ENCODE measurements at regions not wholly inside any gene's neighbourhood (a gene's known extent, or its start where the extent isn't known, plus 50 kb on each side); places are given as distances from the start of the nearest gene placed in this dataset.

GRCh38 chr4:187209921-187210613, 486.4 kb upstream of the FAT1 start:
- Histone ChIP-seq H3K9me3 (no peaks in the 10 kb centered on the region), H3K36me3 (no peaks in the 10 kb centered on the region), H3K4me1 (no peaks in the 10 kb centered on the region), H3K4me3 (no peak overlapping the region), H3K27ac (no peak overlapping the region), H4K20me1 (no peaks in the 10 kb centered on the region), H3K9ac (no peak overlapping the region), H3K4me2 (no peak overlapping the region), H3K27me3 (no peaks in the 10 kb centered on the region)
- TF ChIP-seq Cebpa-rat (IDR thresholded peaks at IDR 0.05) = no peak

DNA sequence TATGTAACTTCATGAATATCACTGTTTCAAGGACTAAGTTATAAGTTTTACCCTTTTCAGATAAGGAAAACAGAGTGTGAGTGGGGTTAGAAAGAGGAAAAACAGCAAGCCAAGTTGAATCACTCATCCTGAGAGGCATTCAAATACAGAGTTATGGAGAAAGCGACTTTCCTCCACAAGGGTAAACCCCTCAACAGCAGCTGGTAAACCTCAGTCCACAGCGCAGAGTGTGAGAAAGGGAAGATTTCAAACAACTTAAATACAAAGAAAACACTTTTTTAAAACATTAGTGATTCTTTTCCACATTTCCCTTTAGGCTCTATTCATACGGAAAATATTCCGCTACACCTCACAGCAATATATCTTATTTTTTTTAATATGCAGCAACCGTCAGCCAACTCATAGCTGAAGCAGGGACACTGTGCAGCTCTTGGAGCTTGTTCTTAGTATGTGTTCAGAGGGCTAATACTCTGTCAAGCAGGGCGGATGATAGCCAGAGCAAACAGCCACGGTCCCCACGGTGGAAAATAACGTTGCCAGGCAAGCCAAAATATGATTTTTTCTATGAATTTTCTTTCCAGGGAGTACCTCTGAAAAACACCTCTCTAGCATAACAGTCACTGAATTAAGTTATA, 488.9 kb upstream of the FAT1 start:
- H3K36me3 ChIP-seq = no peaks in the 10 kb centered on the region
- H3K4me3 ChIP-seq = no peak overlapping the region
- H3K4me2 ChIP-seq = no peak overlapping the region
- H3K9me3 ChIP-seq = peaks cover 8% of the 10 kb centered on the region; the same call in 1 of the 2 replicates
- no peaks in the 10 kb centered on the region for H4K20me1 ChIP-seq
- no peak for TF ChIP-seq Cebpa-rat (IDR thresholded peaks at IDR 0.05)
- H3K4me1 ChIP-seq = no peaks in the 10 kb centered on the region
- no peak overlapping the region for H3K9ac ChIP-seq
- no peaks in the 10 kb centered on the region for H3K27me3 ChIP-seq
- H3K27ac ChIP-seq = no peak overlapping the region

DNA sequence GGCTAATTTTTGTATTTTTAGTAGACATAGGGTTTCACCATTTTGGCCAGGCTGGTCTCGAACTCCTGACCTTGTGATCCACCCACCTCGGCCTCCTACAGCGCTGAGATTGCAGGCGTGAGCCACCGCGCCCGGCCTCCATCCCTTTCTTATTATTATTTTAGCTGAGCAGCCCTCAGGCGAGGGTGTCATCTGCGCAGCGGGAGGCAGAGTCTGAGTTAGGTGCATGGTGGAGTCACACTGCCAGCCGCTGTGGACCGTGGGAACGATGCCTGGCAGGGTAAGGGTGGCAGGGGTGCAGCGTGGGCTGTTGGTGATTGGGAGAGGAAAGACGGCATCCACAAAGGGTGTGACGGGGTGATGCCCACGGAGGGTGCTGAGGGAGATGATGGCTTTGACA, 491.8 kb upstream of the FAT1 start:
- Histone ChIP-seq H3K36me3 (no peaks in the 10 kb centered on the region), H3K4me1 (no peaks in the 10 kb centered on the region), H3K4me2 (no peak overlapping the region), H4K20me1 (no peaks in the 10 kb centered on the region), H3K9ac (no peak overlapping the region), H3K9me3 (peaks cover 8% of the 10 kb centered on the region; the same call in 1 of the 2 replicates), H3K4me3 (no peak overlapping the region), H3K27me3 (no peaks in the 10 kb centered on the region), H3K27ac (no peak overlapping the region)
- no peak for TF ChIP-seq Cebpa-rat (IDR thresholded peaks at IDR 0.05)

- H3K27me3 ChIP-seq = no peaks in the 10 kb centered on the region
- H3K9ac ChIP-seq = no peak overlapping the region
- peaks cover 8% of the 10 kb centered on the region; the same call in 1 of the 2 replicates for H3K9me3 ChIP-seq
- H3K36me3 ChIP-seq = no peaks in the 10 kb centered on the region
- no peak overlapping the region for H3K4me2 ChIP-seq
- H3K27ac ChIP-seq = no peak overlapping the region
- no peak overlapping the region for H3K4me3 ChIP-seq
- TF ChIP-seq Cebpa-rat (IDR thresholded peaks at IDR 0.05) = no peak
- H4K20me1 ChIP-seq = no peaks in the 10 kb centered on the region
- no peaks in the 10 kb centered on the region for H3K4me1 ChIP-seq
Measured at GRCh38 chr4:187218705-187219245, 495.1 kb upstream of the FAT1 start.

- H3K9me3 ChIP-seq = no peaks in the 10 kb centered on the region
- no peaks in the 10 kb centered on the region for H3K4me1 ChIP-seq
- no peak overlapping the region for H3K4me3 ChIP-seq
- no peaks in the 10 kb centered on the region for H3K36me3 ChIP-seq
- TF ChIP-seq Cebpa-rat (IDR thresholded peaks at IDR 0.05) = no peak
- no peak overlapping the region for H3K9ac ChIP-seq
- no peaks in the 10 kb centered on the region for H4K20me1 ChIP-seq
- H3K27ac ChIP-seq = no peak overlapping the region
- H3K4me2 ChIP-seq = no peak overlapping the region
- H3K27me3 ChIP-seq = no peaks in the 10 kb centered on the region
Measured at GRCh38 chr4:187224560-187224959, 500.9 kb upstream of the FAT1 start.

DNA sequence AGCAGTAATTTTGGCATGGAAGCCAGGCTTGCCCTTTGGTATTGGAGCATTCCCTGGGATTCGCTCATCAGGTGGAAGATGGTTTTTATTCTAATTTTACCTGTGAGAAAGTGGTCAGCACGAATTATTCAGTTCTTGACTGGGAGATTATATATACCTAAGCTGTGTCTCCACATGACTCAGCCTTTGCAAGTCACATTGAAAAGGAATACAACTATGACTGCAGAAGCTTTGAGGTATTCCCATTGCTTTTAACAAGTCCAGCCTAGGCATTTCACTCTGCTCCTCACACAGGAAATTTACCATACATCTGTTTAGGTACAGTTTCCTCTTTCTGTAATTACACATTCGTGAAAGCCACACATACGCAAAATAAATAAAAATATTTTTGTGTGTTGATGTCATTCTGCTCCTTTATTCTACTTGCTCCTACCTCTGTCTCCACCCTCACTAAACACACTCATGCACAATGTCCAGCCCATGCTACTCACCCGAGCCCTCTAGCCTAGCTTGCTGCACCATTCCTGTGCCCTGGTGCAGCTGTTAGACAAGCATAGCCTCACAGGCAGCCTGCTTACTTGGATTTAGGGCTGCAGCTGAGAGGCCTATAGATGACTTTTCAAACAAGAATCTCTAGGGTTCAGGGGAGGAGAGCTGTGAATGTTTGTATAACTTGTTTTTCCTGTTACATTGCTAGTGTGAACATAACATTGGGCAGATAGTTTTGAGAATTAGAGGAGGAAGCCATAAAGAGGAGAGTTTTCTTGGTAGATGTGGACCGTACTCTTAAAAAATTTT, 504.4 kb upstream of the FAT1 start:
- Histone ChIP-seq H3K9me3 (no peaks in the 10 kb centered on the region), H3K27ac (no peak overlapping the region), H3K9ac (no peak overlapping the region), H3K4me1 (no peaks in the 10 kb centered on the region), H3K36me3 (no peaks in the 10 kb centered on the region), H3K27me3 (no peaks in the 10 kb centered on the region), H4K20me1 (no peaks in the 10 kb centered on the region), H3K4me3 (no peak overlapping the region), H3K4me2 (no peak overlapping the region)
- TF ChIP-seq Cebpa-rat (IDR thresholded peaks at IDR 0.05) = no peak

DNA sequence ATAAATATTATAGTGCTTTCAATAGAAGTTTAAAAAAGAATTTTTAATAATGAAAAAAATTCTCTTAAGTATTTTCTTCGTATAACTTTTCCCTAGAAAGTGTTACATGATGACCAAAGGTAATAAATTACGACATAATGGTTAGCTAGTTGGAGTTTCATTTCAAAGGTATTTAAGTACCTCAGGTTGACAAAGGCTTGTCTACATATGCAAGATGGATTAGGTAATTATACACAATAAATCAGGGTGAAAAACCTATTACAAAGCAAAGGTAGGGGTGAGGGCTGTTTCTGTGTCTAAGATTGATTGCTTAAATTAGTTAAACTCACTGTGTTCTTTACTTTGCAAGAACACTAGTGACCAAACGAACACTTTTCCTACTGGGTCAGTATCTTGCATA, 508.5 kb upstream of the FAT1 start:
- no peaks in the 10 kb centered on the region for H3K4me1 ChIP-seq
- no peak overlapping the region for H3K27ac ChIP-seq
- no peaks in the 10 kb centered on the region for H4K20me1 ChIP-seq
- no peak overlapping the region for H3K9ac ChIP-seq
- H3K4me3 ChIP-seq = no peak overlapping the region
- no peaks in the 10 kb centered on the region for H3K36me3 ChIP-seq
- no peak overlapping the region for H3K4me2 ChIP-seq
- no peaks in the 10 kb centered on the region for H3K27me3 ChIP-seq
- no peak for TF ChIP-seq Cebpa-rat (IDR thresholded peaks at IDR 0.05)
- H3K9me3 ChIP-seq = no peaks in the 10 kb centered on the region

- H4K20me1 ChIP-seq = no peaks in the 10 kb centered on the region
- no peak for TF ChIP-seq Cebpa-rat (IDR thresholded peaks at IDR 0.05)
Measured at GRCh38 chr4:187232796-187233195, 509.1 kb upstream of the FAT1 start.

GRCh38 chr4:187235456-187236170, 512.0 kb upstream of the FAT1 start:
- Histone ChIP-seq H3K27me3 (no peaks in the 10 kb centered on the region), H4K20me1 (no peaks in the 10 kb centered on the region), H3K4me2 (no peak overlapping the region), H3K27ac (no peak overlapping the region), H3K9ac (no peak overlapping the region), H3K36me3 (no peaks in the 10 kb centered on the region), H3K4me3 (no peak overlapping the region), H3K4me1 (no peaks in the 10 kb centered on the region), H3K9me3 (no peaks in the 10 kb centered on the region)
- TF ChIP-seq Cebpa-rat (IDR thresholded peaks at IDR 0.05) = no peak

More at GRCh38 chr4:187232796-187233195, 509.1 kb upstream of the FAT1 start:
- Histone ChIP-seq H3K4me1 (no peaks in the 10 kb centered on the region), H3K4me2 (no peak overlapping the region), H3K27ac (no peak overlapping the region), H3K27me3 (no peaks in the 10 kb centered on the region), H3K4me3 (no peak overlapping the region), H3K9me3 (no peaks in the 10 kb centered on the region), H3K36me3 (no peaks in the 10 kb centered on the region), H3K9ac (no peak overlapping the region)
